NB4 (cell line): ENCODE measurements at regions not wholly inside any gene's neighbourhood (a gene's known extent, or its start where the extent isn't known, plus 50 kb on each side); places are given as distances from the start of the nearest gene placed in this dataset.

Source experiments
- CTCF ChIP-seq: IDR thresholded peaks from one replicate; pipeline ENCODE4 v1.5.1; 2012; ENCODE audit warnings: low read depth, low read length
- MYC ChIP-seq: IDR thresholded peaks from 2 replicates; pipeline ENCODE4 v1.6.1; 2011; ENCODE audit warnings: low read depth, low read length
- POLR2A ChIP-seq: IDR thresholded peaks from 2 replicates; pipeline ENCODE4 v1.6.1; 2011; ENCODE audit warnings: mild to moderate bottlenecking; ENCODE audit not compliant: insufficient read length; ENCODE audit errors: extremely low read depth
- TF ChIP-seq, protein P1 (sequence below): IDR thresholded peaks from 2 replicates; pipeline ENCODE4 v1.6.1; 2011; ENCODE audit warnings: low read depth, low read length

DNA sequence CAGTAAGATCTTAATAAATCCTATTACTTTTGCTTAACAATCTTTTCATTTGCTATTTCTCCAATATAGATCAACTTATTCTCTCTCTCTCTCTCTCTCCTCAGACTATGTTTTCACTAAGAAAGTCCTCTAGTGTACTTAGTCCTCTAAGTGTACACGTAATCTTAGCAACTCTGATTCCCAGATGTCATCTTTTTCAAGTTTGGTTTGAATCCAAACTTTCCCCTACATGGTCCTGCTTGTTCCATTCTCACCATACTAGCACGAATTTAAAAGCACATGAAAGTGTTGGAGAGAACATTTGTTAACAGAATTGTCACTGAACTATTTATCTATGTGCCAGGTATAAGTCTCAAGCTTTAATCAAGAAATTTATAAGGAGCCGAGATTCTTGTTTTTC lies 202.9 kb downstream of the SPRY2 start:
- no peak for TF ChIP-seq POLR2A
- no peak for TF ChIP-seq CTCF
- TF ChIP-seq, protein P1, sequence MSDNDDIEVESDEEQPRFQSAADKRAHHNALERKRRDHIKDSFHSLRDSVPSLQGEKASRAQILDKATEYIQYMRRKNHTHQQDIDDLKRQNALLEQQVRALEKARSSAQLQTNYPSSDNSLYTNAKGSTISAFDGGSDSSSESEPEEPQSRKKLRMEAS: no peak
- no peak for TF ChIP-seq MYC
